HG02981 (cell line): ENCODE measurements at regions not wholly inside any gene's neighbourhood (a gene's known extent, or its start where the extent isn't known, plus 50 kb on each side); places are given as distances from the start of the nearest gene placed in this dataset.
"Not testable (repeated sequence)": the region's sequence is repeated elsewhere in the genome, so short reads cannot be mapped to it uniquely, and the experiment has no call there.

Source experiments
- ATAC-seq: cut with Tn5 transposase; IDR thresholded peaks from one replicate; pipeline ENCODE4 v1.9.1; 2021; ENCODE audit warnings: mild to moderate bottlenecking, moderate library complexity; ENCODE audit not compliant: unreplicated experiment

DNA sequence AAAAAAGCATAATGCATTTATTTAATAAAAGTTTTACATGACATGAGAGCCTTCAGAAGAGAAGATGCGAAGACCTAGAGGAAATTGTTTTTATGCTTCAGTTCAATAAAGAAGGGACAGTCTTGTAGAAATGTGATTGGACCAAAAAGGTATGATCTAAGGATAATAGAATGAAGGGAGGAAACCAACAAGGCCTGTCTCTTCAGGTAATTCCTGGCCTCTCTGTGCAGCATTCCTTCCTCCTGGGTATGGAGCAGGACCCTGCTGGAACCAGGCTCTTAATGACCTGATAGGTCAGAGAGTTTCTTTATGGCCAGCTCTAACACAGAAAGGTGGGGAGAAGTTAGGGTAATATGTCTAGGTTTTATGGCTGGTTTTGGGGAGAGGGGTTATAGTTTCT lies 162.8 kb upstream of the HEY2 start:
- ATAC-seq = no peak

DNA sequence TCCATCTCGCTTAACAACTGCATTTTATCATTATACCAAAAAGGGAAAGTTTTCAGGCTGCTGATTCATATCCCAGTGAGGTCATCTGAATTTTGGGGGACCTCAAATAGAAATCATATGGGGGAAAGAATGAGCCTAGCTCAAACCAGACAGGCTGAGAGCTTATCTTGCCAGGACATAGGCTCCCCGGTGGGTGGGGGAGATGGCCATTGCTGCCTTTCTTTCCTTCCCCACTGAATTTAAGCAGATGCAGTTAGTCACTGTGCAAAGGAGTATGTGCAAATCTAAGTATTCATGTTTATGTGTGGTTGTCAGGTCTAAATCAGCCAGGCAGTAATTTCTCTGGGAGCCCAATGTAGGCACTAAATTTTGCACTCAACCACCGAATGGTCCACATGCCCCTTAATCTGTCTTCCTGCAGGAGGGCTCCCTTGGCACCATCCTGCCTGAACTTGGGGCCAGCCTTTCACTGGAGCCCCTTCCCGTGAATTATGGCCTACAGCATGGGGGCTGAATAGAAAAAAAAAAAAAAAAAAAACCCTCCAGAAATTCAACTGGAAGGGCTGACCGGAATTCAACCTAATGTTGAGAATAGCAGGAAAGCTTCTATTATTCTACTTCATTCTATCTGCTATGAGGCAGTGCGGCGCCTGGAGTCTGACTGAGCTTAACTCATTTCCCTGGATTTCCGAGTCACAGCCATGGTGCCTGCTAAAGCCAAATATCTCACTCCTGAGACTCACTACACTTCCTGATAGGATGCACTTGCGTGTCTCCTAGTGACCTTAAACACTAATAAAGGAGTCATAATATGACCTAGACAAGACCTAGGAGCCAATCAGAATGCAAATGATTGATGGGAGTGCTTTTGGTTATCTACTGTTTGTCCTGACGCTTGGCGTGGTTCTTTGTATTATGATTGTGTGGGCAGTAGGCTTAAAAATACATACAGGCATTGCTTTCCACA lies 161.5 kb upstream of the HEY2 start:
- no peak for ATAC-seq

DNA sequence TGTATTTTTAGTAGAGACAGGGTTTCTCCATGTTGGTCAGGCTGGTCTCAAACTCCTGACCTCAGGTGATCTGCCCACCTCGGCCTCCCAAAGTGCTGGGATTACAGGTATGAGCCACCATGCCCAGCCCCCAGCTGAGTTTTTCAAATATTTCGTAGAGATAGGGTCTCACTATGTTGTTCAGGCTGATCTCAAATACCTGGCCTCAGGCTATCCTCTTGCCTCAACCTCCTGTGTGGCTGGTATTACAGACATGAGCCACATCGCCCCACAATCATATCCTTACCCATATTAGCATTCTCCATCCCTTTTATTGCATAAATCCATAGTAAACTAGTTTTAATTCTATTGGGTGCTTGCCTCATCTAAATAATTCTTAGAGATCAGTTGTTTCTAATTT lies 157.6 kb upstream of the HEY2 start:
- ATAC-seq = not testable (repeated sequence)

DNA sequence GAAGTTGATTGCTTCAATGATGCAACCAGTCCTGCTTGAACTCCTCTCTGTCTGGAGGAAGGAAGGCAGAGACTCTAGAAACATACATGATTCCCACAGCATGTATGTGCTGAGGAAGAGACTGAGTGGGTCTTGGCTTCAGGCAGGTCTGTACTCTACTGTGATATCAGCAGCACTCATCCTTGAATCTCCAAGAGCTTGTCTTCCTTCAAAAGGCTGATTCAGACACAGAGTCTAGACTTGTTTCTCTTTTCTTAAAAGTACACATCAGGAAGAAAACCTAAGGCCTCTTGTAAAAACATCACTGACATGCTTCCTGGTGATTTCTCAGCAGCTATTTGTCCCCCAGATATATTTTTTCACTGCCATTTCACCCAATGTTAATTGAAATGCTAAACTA lies 155.7 kb upstream of the HEY2 start:
- ATAC-seq = no peak

DNA sequence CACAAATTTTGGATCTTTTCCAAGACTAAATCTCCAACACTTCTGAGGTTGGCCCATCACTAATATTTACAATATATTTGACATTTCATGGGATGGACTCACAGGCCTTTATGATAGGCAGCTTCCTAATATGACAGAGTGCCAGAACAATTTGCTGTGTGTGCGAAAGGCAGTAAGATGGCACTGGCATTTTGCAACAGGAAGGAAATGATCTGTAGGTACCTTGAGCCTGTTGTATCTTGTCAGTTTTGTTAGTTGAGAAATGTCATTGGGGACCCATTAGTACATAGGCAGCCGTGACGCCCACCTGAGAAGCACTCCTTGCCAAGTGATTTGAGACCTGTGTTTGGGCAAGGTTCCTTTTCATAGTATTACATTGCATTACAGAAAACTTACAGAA lies 153.4 kb upstream of the HEY2 start:
- ATAC-seq = no peak

DNA sequence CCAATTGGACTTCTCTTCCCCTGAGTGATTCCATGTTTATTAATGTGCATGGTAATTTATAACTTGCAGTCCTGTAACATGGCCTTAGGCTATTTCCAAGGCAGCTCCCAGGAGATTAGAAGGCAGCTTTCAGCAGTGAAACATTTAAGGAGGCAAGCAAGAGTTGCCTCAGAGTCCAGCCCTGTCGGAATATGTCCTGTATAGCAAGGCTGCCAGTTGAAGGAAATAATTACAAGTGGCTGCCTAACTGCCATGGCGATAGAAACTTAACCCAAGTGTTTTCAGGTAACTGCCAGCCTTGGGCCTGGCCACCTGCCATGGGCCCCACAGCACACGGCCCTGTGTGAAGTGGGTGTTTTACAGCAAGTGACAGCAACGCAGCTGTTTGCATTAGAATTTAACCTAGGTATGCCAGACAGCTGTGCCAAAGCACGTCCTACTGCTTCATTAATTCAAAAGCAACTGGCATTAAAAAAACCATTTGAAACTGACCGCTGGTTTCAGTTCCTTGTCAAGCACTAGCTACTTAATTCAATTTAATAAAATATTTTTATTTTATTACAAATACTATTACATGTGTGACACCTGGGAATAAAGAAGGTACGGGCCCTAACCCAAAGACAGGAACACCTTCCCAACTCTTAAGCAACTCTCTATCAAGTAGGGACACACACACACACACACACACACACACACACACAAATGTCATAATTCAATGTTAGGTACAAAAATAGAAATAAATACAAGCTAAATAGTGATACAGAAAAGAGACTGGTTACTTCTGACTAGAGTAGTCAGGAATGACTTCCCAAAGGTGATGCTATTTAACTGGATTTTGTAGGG lies 151.8 kb upstream of the HEY2 start:
- peak; percentile 73 for ATAC-seq

DNA sequence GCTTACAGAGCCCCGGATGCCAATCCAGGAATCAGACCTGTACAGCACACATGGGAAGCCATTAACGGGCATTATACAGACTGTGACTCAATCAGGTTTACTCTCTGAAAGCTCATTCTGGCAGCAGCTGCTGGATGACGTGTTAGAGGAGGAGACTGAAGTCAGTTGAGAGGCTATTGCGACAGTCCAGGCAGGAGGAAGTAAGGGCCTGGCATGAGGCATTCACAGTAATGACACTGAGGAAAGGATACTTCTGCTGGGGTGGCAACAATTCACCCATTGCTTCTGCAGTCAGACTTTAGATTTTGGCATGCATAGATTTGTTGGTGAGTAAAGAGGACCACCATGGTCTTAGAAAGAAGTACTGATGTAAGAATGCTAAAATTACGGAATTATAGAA lies 151.0 kb upstream of the HEY2 start:
- no peak for ATAC-seq

DNA sequence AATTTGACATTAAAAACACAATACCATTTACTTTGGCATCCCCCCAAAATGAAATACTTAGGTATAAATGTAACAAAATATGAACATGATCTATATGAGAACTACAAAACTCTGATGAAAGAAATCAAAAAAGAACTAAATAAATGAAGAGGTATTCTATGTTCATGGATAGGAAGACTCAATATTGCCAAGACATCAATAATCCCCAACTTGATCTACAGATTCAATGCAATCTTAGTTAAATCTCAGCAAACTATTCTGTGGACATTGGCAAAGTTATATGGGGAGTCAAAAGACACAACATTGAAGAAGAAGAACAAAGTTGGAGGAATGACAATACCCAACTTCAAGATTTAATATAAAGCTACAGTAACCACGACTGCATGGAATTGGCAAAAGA lies 145.2 kb upstream of the HEY2 start:
- ATAC-seq = no peak

DNA sequence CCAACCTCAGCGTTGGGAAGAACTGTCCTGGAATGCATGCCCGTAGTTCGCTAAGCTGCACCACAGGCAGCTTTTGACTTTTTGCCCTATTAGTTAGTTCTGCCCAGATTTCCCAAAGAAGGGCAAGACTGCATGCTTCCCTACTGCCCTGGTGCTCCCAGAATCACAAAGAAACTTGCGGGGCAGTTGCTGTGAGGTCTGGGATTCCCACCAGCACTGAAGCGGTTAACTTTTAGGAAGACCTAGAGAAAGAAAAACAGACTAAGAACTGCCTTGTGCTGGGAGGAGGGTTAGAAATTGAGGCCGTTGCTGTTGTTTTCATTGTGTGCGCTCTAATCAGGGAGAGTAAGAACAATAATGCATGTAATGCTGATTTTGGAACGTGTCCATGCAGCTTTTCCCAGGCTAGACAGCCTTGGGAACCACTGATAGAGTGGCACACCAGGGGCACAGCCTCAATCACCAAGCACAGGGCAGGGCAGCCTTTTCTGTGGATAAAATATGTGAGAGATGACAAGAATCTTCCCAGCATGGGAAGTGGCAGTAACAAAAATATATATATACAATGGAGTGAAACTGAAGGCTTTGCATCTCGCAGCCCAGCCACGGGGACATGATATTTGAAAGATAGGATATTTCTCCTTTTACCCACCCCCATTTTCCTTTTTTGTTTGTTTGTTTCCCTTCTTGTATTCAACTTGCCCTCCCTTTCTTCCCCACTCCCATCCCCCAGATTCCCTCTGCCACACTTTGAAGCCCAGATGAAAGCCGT lies 137.7 kb upstream of the HEY2 start:
- no peak for ATAC-seq

DNA sequence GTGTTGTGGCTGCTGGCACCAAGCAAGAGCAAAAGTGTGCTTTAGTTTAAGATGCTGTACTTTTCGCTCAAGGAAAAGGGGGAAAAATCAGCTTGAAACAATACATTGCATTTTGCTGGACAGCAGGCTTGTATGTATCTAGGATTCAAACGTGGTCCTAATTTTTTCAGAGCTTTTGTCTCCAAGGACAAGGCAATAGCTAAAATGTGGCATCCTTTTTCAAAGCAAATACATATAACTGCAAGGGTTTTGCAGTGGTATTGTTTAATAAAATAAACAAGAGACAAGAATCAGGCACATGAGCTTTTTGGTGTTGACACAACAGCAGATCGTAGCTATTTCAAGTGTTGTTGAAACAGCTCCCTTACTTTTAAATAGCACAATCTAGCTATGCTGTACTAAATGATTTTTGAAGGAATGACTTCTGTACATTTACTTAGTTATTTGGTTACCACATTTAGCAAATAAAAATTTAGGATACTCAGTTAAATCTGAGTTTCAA lies 137.0 kb upstream of the HEY2 start:
- no peak for ATAC-seq

DNA sequence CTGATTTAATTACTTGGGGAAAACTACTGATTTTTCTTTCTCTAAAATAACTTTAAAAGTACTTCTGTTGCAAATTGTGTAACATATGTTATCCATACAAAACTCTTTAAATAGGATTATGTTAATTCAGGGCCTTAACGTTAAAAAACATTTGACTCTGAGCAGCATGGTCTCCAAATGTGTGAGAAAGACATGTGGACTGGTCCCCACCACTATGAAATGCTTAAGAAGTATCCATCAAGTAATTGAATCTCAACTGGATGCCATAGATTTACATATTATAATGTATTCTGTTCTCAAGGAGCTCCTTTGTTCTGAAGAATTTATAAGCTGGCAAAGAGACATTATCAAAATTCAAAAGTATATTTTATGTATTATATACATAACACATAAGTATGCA lies 130.8 kb upstream of the HEY2 start:
- ATAC-seq = no peak

DNA sequence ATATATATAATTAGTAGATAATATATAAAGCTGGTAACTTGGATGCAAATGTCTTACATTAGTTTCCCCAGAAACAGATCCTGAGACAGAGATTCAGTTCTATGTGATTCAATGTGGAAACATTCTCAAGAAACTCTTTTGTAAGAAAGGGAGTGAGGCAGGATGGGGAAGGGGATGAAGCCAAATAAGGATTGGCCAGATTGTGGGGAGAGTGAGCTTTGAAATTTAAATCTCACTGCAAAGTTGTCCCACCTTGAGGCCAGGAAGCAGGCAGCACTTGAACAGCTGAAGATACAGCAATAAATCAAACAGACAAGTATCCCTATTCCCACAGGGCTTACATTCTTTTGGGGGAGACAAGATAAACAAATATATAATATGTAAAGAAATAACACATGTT lies 126.3 kb upstream of the HEY2 start:
- ATAC-seq = no peak

DNA sequence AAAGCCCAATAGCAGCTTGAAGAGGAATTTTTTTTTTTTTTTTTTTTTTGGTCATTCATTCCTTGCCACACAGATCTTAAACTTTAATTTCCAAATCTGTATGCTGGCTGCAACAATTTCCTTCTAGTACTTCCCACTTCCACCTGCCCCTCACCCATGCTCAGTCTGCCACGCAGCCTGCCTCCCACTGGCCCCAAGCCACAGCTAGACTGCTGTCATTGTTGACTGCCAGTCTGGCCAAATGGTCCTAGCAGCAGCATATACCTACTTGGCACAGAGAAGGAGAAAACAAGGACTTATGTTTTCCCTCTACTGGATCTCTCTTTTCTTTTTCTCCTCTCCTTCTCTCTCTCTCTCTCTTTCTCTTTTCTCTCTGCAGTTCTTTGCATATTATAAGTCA lies 118.3 kb upstream of the HEY2 start:
- no peak for ATAC-seq

DNA sequence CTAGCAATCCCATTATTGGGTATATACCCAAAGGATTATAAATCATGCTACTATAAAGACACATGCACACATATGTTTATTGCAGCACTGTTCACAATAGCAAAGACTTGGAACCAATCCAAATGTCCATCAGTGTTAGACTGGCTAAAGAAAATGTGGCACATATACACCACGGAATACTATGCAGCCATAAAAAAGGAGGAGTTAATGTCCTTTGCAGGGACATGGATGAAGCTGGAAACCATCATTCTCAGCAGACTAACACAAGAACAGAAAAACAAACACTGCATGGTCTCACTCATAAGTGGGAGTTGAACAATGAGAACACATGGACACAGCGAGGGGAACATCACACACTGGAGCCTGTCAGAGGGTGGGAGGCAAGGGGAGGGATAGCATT lies 113.4 kb upstream of the HEY2 start:
- ATAC-seq = not testable (repeated sequence)

DNA sequence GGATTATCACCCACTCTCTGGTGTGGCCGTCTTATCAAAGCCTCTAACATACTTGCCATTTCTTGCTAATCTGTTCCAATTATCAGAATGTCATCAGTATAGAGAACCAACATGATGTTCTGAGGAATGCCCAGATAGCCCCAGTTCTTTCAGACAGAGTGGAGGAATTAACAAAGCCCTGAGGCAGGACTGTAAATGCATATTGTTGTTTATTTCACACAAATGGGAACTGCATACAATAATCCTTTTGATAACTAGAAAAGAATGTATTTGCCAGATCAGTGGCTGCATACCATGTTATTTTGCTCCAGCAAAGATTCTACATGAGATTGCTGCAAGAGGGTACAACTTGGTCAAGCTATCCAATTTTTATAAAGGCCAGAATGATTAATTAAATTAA lies 112.8 kb upstream of the HEY2 start:
- no peak for ATAC-seq

DNA sequence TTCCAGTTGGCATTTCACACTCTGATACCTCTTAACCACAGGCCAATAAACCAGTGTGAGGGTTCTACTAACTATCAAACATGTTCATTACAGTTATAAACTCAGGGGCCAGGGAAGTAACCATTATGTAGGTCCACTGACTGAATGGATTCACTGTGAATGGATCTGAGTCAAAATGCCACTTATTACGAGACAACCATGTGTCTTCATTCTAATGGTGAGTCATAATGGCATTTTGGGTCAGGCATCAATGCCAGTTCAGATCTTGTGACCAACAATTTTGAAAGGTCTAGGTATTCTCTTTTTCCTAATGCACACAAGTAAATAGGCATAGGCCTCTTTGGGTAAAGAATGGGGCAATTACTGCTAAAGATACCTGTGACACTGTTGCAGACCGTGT lies 112.2 kb upstream of the HEY2 start:
- peak; percentile 64 for ATAC-seq

DNA sequence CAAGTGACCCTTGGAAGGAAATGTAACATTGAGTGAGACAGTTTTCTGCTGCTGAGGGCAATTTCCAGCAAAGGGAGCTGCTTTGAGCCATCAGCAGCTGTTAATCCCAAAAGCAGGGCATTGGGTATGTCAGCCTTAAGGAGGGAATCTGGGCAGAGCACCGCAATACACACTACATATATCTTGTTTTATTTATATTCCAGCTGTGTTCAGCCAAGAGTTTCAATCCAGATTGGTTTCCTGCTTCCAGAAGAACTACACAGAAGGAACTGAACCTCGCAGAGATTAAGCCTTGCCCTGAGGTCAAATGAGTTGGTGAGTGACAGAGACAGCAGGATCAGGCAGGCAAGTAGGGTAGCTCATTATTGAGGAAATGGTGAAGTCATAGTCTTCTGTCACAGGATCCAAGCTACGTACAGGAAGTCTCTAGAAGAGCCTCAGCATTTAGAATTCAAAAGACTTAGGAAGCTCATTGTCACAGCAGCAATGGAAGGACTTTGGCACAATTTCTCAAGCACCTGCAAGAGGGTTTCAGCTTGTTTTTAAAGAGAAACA lies 109.9 kb upstream of the HEY2 start:
- no peak for ATAC-seq

DNA sequence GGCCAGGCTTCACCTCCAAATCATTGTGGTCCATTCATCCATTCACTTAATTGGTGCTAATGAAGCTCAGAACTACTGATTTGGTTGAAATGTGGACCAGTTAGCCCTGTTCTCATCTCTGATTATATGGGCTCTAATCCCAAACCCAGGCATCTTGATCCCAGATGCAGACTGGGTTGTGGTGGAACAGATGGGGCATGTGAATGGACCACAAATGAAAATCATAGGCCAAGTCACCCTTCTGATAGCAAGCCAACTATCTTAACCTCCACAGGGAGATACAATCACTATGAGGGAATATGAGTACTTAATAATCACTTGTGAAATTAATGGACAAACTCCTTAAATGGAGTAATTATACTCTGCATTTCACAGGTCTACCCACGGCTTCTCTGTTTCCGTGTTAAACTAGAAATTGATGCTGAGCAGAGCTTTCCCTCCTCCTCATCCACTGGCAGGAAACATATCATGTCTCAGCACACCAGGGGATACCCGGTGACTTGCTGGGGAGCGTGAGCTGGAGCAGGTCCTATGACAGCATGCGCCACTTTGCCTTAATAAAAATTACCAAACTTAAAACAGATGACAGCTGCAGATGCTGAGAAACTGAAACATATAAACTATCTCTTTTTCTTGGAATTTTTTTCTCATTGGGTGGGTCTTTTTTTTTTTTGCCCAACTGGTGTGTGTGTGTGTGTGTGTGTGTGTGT lies 108.8 kb upstream of the HEY2 start:
- ATAC-seq = no peak

DNA sequence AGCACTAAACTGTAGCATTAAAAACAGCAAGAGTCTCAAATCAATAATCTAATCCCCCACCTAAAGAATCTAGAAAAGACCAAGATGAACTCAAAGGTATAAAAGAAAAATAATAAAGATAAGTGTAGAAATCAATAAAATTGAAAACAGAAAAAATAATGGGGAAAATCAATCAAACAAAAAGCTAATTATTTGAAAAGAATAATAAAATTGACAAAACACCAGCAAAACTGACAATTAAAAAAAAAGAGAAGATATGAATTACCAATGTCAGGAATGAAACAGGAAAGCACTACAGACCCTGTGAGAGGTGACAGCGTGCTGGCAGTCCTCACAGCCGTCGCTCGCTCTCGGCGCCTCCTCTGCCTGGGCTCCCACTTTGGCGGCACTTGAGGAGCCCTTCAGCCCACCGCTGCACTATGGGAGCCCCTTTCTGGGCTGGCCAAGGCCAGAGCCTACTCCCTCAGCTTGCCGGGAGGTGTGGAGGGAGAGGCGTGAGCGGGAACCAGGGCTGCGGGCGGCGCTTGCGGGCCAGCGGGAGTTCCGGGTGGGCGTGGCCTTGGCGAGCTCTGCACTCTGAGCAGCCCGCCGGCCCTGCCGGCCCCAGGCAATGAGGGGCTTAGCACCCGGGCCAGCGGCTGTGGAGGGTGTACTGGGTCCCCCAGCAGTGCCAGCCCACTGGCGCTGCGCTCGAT lies 105.3 kb upstream of the HEY2 start:
- ATAC-seq = not testable (repeated sequence)
